CD4-positive, alpha-beta T cell treated with Interleukin-1 beta for 1 hour (primary cell): ENCODE measurements at regions not wholly inside any gene's neighbourhood (a gene's known extent, or its start where the extent isn't known, plus 50 kb on each side); places are given as distances from the start of the nearest gene placed in this dataset.

Experiments
- DNase-seq, 2 donors: peaks; one replicate each; pipeline ENCODE4 v3.0.0-alpha.2; 2020 to 2022

- DNase-seq, result no peak
Measured at GRCh38 chr13:106685143-106685542, 117.2 kb upstream of the ARGLU1 start.

- DNase-seq, result no peak
Measured at GRCh38 chr13:106683918-106684317, 116.0 kb upstream of the ARGLU1 start.

- no peak for DNase-seq
Measured at GRCh38 chr13:106683179-106683578, 115.2 kb upstream of the ARGLU1 start.

- DNase-seq, result no peak
Measured at GRCh38 chr13:106681997-106682396, 114.1 kb upstream of the ARGLU1 start.

- DNase-seq, result no peak
Measured at GRCh38 chr13:106681536-106681935, 113.6 kb upstream of the ARGLU1 start.

GRCh38 chr13:106680796-106681472, 113.0 kb upstream of the ARGLU1 start:
- no peak for DNase-seq

GRCh38 chr13:106678646-106679418, 110.9 kb upstream of the ARGLU1 start:
- no peak for DNase-seq

GRCh38 chr13:106675311-106675710, 107.4 kb upstream of the ARGLU1 start:
- no peak for DNase-seq

- no peak for DNase-seq
Measured at GRCh38 chr13:106660746-106661625, 93.0 kb upstream of the ARGLU1 start.

GRCh38 chr13:106657104-106657503, 89.2 kb upstream of the ARGLU1 start:
- DNase-seq, result no peak

- no peak for DNase-seq
Measured at GRCh38 chr13:106656186-106656585, 88.2 kb upstream of the ARGLU1 start.

GRCh38 chr13:106651442-106651841, 83.5 kb upstream of the ARGLU1 start:
- no peak for DNase-seq

- no peak for DNase-seq
Measured at GRCh38 chr13:106650690-106651205, 82.8 kb upstream of the ARGLU1 start.

GRCh38 chr13:106649495-106649894, 81.6 kb upstream of the ARGLU1 start:
- no peak for DNase-seq

- DNase-seq, result no peak
Measured at GRCh38 chr13:106640515-106640914, 72.6 kb upstream of the ARGLU1 start.

GRCh38 chr13:106637519-106637918, 69.6 kb upstream of the ARGLU1 start:
- DNase-seq, result no peak

GRCh38 chr13:106636492-106636891, 68.6 kb upstream of the ARGLU1 start:
- DNase-seq, result no peak

- no peak for DNase-seq
Measured at GRCh38 chr13:106635616-106636015, 67.7 kb upstream of the ARGLU1 start.

GRCh38 chr13:106633321-106633720, 65.4 kb upstream of the ARGLU1 start:
- DNase-seq, result no peak

GRCh38 chr13:106630650-106631049, 62.7 kb upstream of the ARGLU1 start:
- DNase-seq, result no peak

- no peak for DNase-seq
Measured at GRCh38 chr13:106630162-106630561, 62.2 kb upstream of the ARGLU1 start.

GRCh38 chr13:106628936-106629659, 61.2 kb upstream of the ARGLU1 start:
- DNase-seq, result no peak

- DNase-seq, result no peak
Measured at GRCh38 chr13:106626473-106626872, 58.5 kb upstream of the ARGLU1 start.
